ENCODE measurements at regions not wholly inside any gene's neighbourhood (a gene's known extent, or its start where the extent isn't known, plus 50 kb on each side); places are given as distances from the start of the nearest gene placed in this dataset.

GRCh38 chr17:77304746-77305473 lies 164.1 kb downstream of the SEC14L1 start (continued):
- TF ChIP-seq GMEB1 (CRISPR knock-in tag; IDR thresholded peaks at IDR 0.05; ENCODE audit: borderline replicate concordance) (no peak), RXRB (CRISPR knock-in tag; IDR thresholded peaks at IDR 0.05; ENCODE audit: borderline replicate concordance) (peak; percentile 88), AKAP8 (CRISPR knock-in tag; IDR thresholded peaks at IDR 0.05) (peak; percentile 86), SAFB2 (CRISPR knock-in tag; IDR thresholded peaks at IDR 0.05; ENCODE audit: borderline replicate concordance, low read depth) (peak; percentile 57; the same call in 1 of the 2 replicates), KLF9 (CRISPR knock-in tag; IDR thresholded peaks at IDR 0.05; ENCODE audit: low read depth) (no peak), HNRNPK (IDR thresholded peaks at IDR 0.05; ENCODE audit: low read depth, low read length, poor library complexity, severe bottlenecking) (no peak), ZNF883 (CRISPR knock-in tag; IDR thresholded peaks at IDR 0.05; ENCODE audit: not compliant biosample characterization) (no peak), ARID5B (CRISPR knock-in tag; IDR thresholded peaks at IDR 0.05) (peak; percentile 90), NRL (CRISPR knock-in tag; IDR thresholded peaks at IDR 0.05; ENCODE audit: borderline replicate concordance) (no peak; the same call in 1 of the 2 replicates), ZNF530 (CRISPR knock-in tag; IDR thresholded peaks at IDR 0.05; ENCODE audit: low read depth) (no peak), SNAPC2 (CRISPR knock-in tag; IDR thresholded peaks at IDR 0.05) (no peak), NFRKB (IDR thresholded peaks at IDR 0.05) (no peak), MEIS1 (CRISPR knock-in tag; IDR thresholded peaks at IDR 0.05; ENCODE audit: borderline replicate concordance) (no peak), ZNF44 (CRISPR knock-in tag; IDR thresholded peaks at IDR 0.05) (no peak), ZFP41 (CRISPR knock-in tag; IDR thresholded peaks at IDR 0.05; ENCODE audit: borderline replicate concordance) (no peak), BHLHE40 (IDR thresholded peaks at IDR 0.05; ENCODE audit: low read length) (no peak), FOXK2 (IDR thresholded peaks at IDR 0.05) (no peak), CEBPB (IDR thresholded peaks at IDR 0.05; ENCODE audit: borderline replicate concordance, low read depth, low read length) (no peak), ZSCAN12 (CRISPR knock-in tag; IDR thresholded peaks at IDR 0.05) (no peak), ZNF7 (CRISPR knock-in tag; IDR thresholded peaks at IDR 0.05) (no peak), ELF1 (CRISPR knock-in tag; IDR thresholded peaks at IDR 0.05) (peak; percentile 40; the same call in 1 of the 2 replicates), MBD4 (IDR thresholded peaks at IDR 0.05; ENCODE audit: borderline replicate concordance, low read length) (no peak), ZBTB25 (CRISPR knock-in tag; IDR thresholded peaks at IDR 0.05) (no peak), ZNF747 (CRISPR knock-in tag; IDR thresholded peaks at IDR 0.05; ENCODE audit: borderline replicate concordance) (no peak), XBP1 (CRISPR knock-in tag; IDR thresholded peaks at IDR 0.05) (no peak), PRMT3 (CRISPR knock-in tag; IDR thresholded peaks at IDR 0.05; ENCODE audit: borderline replicate concordance, low read depth) (no peak)

Measured in HepG2 (cell line).